C4-2B (cell line): ENCODE measurements at regions not wholly inside any gene's neighbourhood (a gene's known extent, or its start where the extent isn't known, plus 50 kb on each side); places are given as distances from the start of the nearest gene placed in this dataset.

Experiments
- ZFX ChIP-seq: fragments of 450-650 bp; IDR thresholded peaks from 2 replicates; pipeline ENCODE4 v1.6.1; 2017
- TF ChIP-seq, protein P1 (sequence below): fragments of 450-650 bp; conservative IDR thresholded peaks from 2 replicates; pipeline ENCODE4 v1.5.1; 2017; ENCODE audit warnings: mild to moderate bottlenecking

DNA sequence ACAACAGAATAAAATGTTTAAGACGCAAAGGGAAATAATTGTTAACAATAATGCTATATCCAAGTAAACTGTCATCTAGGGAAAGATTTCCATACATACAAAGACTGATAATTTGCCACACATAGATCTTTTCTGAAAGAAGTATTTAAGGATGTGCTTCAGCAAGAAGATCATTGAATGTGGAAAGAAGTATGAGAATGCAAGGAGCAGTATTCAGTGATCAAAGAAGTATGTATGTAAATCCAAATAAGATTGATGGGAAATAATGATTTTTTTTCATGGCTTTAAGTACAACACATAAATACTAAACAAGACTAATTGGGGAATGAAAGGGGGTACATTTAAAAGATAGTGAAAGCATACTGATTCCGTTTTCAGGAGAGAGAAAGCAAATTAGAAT, 410.4 kb upstream of the HS6ST1 start:
- TF ChIP-seq, protein P1, sequence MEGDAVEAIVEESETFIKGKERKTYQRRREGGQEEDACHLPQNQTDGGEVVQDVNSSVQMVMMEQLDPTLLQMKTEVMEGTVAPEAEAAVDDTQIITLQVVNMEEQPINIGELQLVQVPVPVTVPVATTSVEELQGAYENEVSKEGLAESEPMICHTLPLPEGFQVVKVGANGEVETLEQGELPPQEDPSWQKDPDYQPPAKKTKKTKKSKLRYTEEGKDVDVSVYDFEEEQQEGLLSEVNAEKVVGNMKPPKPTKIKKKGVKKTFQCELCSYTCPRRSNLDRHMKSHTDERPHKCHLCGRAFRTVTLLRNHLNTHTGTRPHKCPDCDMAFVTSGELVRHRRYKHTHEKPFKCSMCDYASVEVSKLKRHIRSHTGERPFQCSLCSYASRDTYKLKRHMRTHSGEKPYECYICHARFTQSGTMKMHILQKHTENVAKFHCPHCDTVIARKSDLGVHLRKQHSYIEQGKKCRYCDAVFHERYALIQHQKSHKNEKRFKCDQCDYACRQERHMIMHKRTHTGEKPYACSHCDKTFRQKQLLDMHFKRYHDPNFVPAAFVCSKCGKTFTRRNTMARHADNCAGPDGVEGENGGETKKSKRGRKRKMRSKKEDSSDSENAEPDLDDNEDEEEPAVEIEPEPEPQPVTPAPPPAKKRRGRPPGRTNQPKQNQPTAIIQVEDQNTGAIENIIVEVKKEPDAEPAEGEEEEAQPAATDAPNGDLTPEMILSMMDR: no peak
- no peak for TF ChIP-seq ZFX
